ENCODE measurements at regions not wholly inside any gene's neighbourhood (a gene's known extent, or its start where the extent isn't known, plus 50 kb on each side); places are given as distances from the start of the nearest gene placed in this dataset.

DNA sequence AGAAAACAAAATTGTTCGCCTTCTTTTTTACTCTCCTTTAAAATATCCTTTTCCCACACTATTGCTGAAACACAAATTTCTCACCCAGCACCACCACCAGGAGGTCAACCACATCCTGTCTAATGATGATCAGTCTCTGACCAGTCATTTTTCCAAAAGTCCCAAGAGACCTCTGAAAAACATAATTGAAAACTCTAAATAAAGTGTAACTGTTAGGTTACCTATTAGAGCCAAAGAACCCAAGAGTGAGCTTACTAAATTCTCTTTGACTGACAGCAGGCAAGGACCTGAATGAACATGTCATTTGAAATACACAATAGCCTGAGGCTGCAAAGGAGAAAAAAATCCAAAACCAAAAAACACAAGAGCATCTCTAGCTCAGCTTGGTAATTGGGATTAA is 735.4 kb downstream of the CBLN4 start:
- no peak overlapping the region for H3K56ac ChIP-seq (ENCODE audit: insufficient read length, low read depth, low read length)

More for the DNA sequence above, 735.4 kb downstream of the CBLN4 start:
- WGBS (ENCODE audit: extremely low coverage, insufficient read length, low lambda C conversion rate): no CpG with 5 or more reads among the region's 1 CpG
- H3K9ac ChIP-seq (ENCODE audit: extremely low read depth, insufficient read length, low read length): no peak overlapping the region
- TF ChIP-seq, protein P1, sequence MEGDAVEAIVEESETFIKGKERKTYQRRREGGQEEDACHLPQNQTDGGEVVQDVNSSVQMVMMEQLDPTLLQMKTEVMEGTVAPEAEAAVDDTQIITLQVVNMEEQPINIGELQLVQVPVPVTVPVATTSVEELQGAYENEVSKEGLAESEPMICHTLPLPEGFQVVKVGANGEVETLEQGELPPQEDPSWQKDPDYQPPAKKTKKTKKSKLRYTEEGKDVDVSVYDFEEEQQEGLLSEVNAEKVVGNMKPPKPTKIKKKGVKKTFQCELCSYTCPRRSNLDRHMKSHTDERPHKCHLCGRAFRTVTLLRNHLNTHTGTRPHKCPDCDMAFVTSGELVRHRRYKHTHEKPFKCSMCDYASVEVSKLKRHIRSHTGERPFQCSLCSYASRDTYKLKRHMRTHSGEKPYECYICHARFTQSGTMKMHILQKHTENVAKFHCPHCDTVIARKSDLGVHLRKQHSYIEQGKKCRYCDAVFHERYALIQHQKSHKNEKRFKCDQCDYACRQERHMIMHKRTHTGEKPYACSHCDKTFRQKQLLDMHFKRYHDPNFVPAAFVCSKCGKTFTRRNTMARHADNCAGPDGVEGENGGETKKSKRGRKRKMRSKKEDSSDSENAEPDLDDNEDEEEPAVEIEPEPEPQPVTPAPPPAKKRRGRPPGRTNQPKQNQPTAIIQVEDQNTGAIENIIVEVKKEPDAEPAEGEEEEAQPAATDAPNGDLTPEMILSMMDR (conservative IDR thresholded peaks at IDR 0.05): no peak
- H4K5ac ChIP-seq (ENCODE audit: insufficient read length, low read depth, low read length): no peak overlapping the region
- no peak overlapping the region for H4K8ac ChIP-seq (replicated peaks; ENCODE audit: insufficient read length, low read depth, low read length)
- no peak overlapping the region for H3K23ac ChIP-seq (ENCODE audit: insufficient read length, low read depth, low read length)
- no peak overlapping the region for H2AK5ac ChIP-seq (ENCODE audit: insufficient read length, low read length)
- no peaks in the 10 kb centered on the region for H3K27me3 ChIP-seq (ENCODE audit: insufficient read depth, low read length)
- no peak overlapping the region for H2BK12ac ChIP-seq (ENCODE audit: insufficient read length, low read depth, low read length)
- DNase-seq: no peak
- H2BK120ac ChIP-seq (ENCODE audit: low read depth, low read length, poor library complexity, severe bottlenecking): no peak overlapping the region
- H2BK20ac ChIP-seq (ENCODE audit: low read depth, low read length, poor library complexity, severe bottlenecking): no peak overlapping the region
- H2BK5ac ChIP-seq (ENCODE audit: insufficient read length, low read length): no peak overlapping the region
- no peaks in the 10 kb centered on the region for H3K79me2 ChIP-seq (ENCODE audit: insufficient read depth, low read length)
- Mint-ChIP-seq H3K27me3 (ENCODE audit: low read depth) (peaks cover 10% of the 10 kb centered on the region; the same call in 1 of the 2 replicates), H3K9me3 (no peaks in the 10 kb centered on the region), H3K4me3 (no peak overlapping the region), H3K4me1 (peaks cover 7 to 8% of the 10 kb centered on the region in 2 experiments; a peak in 1 of 4 replicates), H3K27ac (no peak overlapping the region), H3K36me3 (ENCODE audit: insufficient read depth in 1 of 3, low read depth in 3 of 3) (no peaks in the 10 kb centered on the region)
- no peaks in the 10 kb centered on the region for H3K9me3 ChIP-seq (ENCODE audit: control insufficient read depth, low read depth, low read length)
- no peaks in the 10 kb centered on the region for H4K20me1 ChIP-seq (ENCODE audit: control insufficient read depth, insufficient read depth, insufficient read length)
- H3K23me2 ChIP-seq (ENCODE audit: insufficient read length, low read depth, low read length, poor library complexity, severe bottlenecking): no peaks in the 10 kb centered on the region
- H3K18ac ChIP-seq (ENCODE audit: insufficient read length, low read depth, low read length): no peak overlapping the region
- H3K14ac ChIP-seq (ENCODE audit: insufficient read depth, low read length): no peak overlapping the region
- H3K4me1 ChIP-seq (ENCODE audit: insufficient read depth, low read length): no peaks in the 10 kb centered on the region
- no peak overlapping the region for H3K4ac ChIP-seq (ENCODE audit: low read depth, low read length)
- H3T11ph ChIP-seq (ENCODE audit: low read length): no peak overlapping the region
- no peak overlapping the region for H3K27ac ChIP-seq (ENCODE audit: insufficient read length, low read depth, low read length)
- H3K79me1 ChIP-seq (ENCODE audit: insufficient read depth, low read depth, low read length, poor library complexity, severe bottlenecking): no peaks in the 10 kb centered on the region
- H2AFZ ChIP-seq (ENCODE audit: low read length): no peak overlapping the region
- no peak overlapping the region for H3K4me2 ChIP-seq (ENCODE audit: insufficient read depth, insufficient read length, low read length)
- no peak overlapping the region for H2BK15ac ChIP-seq (ENCODE audit: low read depth, low read length)
- H4K91ac ChIP-seq (ENCODE audit: insufficient read length, low read depth, low read length): no peak overlapping the region

Data from H9 (cell line).